G401 (cell line): ENCODE measurements at regions not wholly inside any gene's neighbourhood (a gene's known extent, or its start where the extent isn't known, plus 50 kb on each side); places are given as distances from the start of the nearest gene placed in this dataset.

ENCODE experiments used
- DNase-seq: peaks from one replicate; pipeline ENCODE4 v3.0.0-alpha.2; 2015; ENCODE audit warnings: low spot score
- in situ Hi-C: cut with HindIII; loops from 2 replicates; pipeline ENCODE4 v1.10.0; 2016; ENCODE audit warnings: low sequenced_read_pairs, mixed read lengths

- in situ Hi-C loops: no loop called here
- DNase-seq: no peak
Measured at GRCh38 chr3:89971329-89971728, 863.9 kb downstream of the EPHA3 start.

GRCh38 chr3:89973156-89973555 lies 865.7 kb downstream of the EPHA3 start:
- no peak for DNase-seq
- in situ Hi-C loops: no loop called here

- in situ Hi-C loops: no loop called here
- no peak for DNase-seq
Measured at GRCh38 chr3:89974903-89975519, 867.6 kb downstream of the EPHA3 start.

GRCh38 chr3:89983449-89983848 lies 876.0 kb downstream of the EPHA3 start:
- in situ Hi-C loops: no loop called here
- DNase-seq: no peak

- in situ Hi-C loops: no loop called here
- no peak for DNase-seq
Measured at GRCh38 chr3:90005281-90005847, 897.9 kb downstream of the EPHA3 start.

GRCh38 chr3:90007778-90008499 lies 900.5 kb downstream of the EPHA3 start:
- no peak for DNase-seq
- in situ Hi-C loops: no loop called here

GRCh38 chr3:90010341-90010740 lies 902.9 kb downstream of the EPHA3 start:
- in situ Hi-C loops: no loop called here
- DNase-seq: no peak

GRCh38 chr3:90011131-90011530 lies 903.7 kb downstream of the EPHA3 start:
- in situ Hi-C loops: no loop called here
- no peak for DNase-seq

GRCh38 chr3:90011596-90011995 lies 904.2 kb downstream of the EPHA3 start:
- in situ Hi-C loops: no loop called here
- DNase-seq: no peak

- no peak for DNase-seq
- in situ Hi-C loops: no loop called here
Measured at GRCh38 chr3:90011996-90012395, 904.6 kb downstream of the EPHA3 start.

- in situ Hi-C loops: no loop called here
- no peak for DNase-seq
Measured at GRCh38 chr3:90015688-90016356, 908.4 kb downstream of the EPHA3 start.

- in situ Hi-C loops: no loop called here
- DNase-seq: no peak
Measured at GRCh38 chr3:90016555-90016954, 909.1 kb downstream of the EPHA3 start.

- in situ Hi-C loops: no loop called here
- DNase-seq: no peak
Measured at GRCh38 chr3:90018779-90019178, 911.4 kb downstream of the EPHA3 start.

GRCh38 chr3:90025019-90025418 lies 917.6 kb downstream of the EPHA3 start:
- DNase-seq: no peak
- in situ Hi-C loops: no loop called here

GRCh38 chr3:90026406-90026805 lies 919.0 kb downstream of the EPHA3 start:
- in situ Hi-C loops: no loop called here
- no peak for DNase-seq

- in situ Hi-C loops: no loop called here
- DNase-seq: no peak
Measured at GRCh38 chr3:90031121-90031520, 923.7 kb downstream of the EPHA3 start.

- DNase-seq: no peak
- in situ Hi-C loops: no loop called here
Measured at GRCh38 chr3:90032980-90033641, 925.7 kb downstream of the EPHA3 start.

GRCh38 chr3:90034038-90034437 lies 926.6 kb downstream of the EPHA3 start:
- in situ Hi-C loops: no loop called here
- no peak for DNase-seq

- in situ Hi-C loops: no loop called here
- no peak for DNase-seq
Measured at GRCh38 chr3:90035643-90036042, 928.2 kb downstream of the EPHA3 start.

- no peak for DNase-seq
- in situ Hi-C loops: no loop called here
Measured at GRCh38 chr3:90036939-90037469, 929.6 kb downstream of the EPHA3 start.
